HepG2 (cell line): ENCODE measurements at regions not wholly inside any gene's neighbourhood (a gene's known extent, or its start where the extent isn't known, plus 50 kb on each side); places are given as distances from the start of the nearest gene placed in this dataset.

Source experiments
- ATAC-seq: fragments of 200-7000 bp; cut with Tn5 transposase; 3 replicates; pipeline ENCODE4 v1.9.1; 2020; ENCODE audit warnings: mild to moderate bottlenecking, moderate library complexity
- BruUV-seq: library from RNA; stranded (reverse); fragments of 400-500 nt; replicated peaks from 2 replicates; lab custom pipeline; 2021; lab: Mats Ljungman, UMichigan
- CTCF ChIA-PET: fragments of 300-600 bp; formaldehyde crosslinking; extraction: SDS; loops from one replicate; lab custom pipeline; 2021; ENCODE audit warnings: low total read pairs, inconsistent platforms, low intra/inter-chr PET ratio; lab: Yijun Ruan, JAX
- POLR2A ChIA-PET: fragments of 350-600 bp; sonication (Branson Sonifier 250); formaldehyde crosslinking; loops from one replicate; lab custom pipeline; 2020; ENCODE audit warnings: antibody characterized with exemption, inconsistent platforms; lab: Yijun Ruan, JAX
- DNase-seq: peaks from one replicate; pipeline ENCODE4 v3.0.0-alpha.2; 2015; ENCODE audit warnings: low spot score
- FAIRE-seq: peaks from 3 replicates; lab custom pipeline; 2011; peaks lifted over from hg19 to GRCh38; lab: Jason Lieb, UNC
- H2AFZ ChIP-seq: one replicate; pipeline ENCODE4 v1.6.1; 2011; ENCODE audit warnings: low read length, inconsistent platforms
- H3K27ac ChIP-seq: fragments of 300-600 bp; 3 replicates; pipeline ENCODE4 v1.8.0; 2011; ENCODE audit warnings: mixed run types, mild to moderate bottlenecking, mixed read lengths, low read length, inconsistent platforms; ENCODE audit not compliant: insufficient read depth; ENCODE audit errors: extremely low read length
- H3K27me3 ChIP-seq, 2 experiments: fragments of 200-600 bp in 1 of 2; 2 replicates in 1 of 2; 3 replicates in 1 of 2; pipeline versions ENCODE4 v1.6.0 to v1.8.0; 2011; ENCODE audit warnings: low read length in 2 of 2, mild to moderate bottlenecking in 2 of 2, moderate library complexity in 2 of 2, inconsistent platforms in 1 of 2; ENCODE audit not compliant: insufficient read depth in 2 of 2, control insufficient read depth in 1 of 2
- H3K36me3 ChIP-seq, 2 experiments: fragments of 200-600 bp in 1 of 2; replicated peaks in 1 of 2; 2 replicates in 1 of 2; 3 replicates in 1 of 2; pipeline versions ENCODE4 v1.5.1 to v1.8.0; 2011; ENCODE audit warnings: low read length in 2 of 2, inconsistent platforms in 1 of 2; ENCODE audit not compliant: insufficient read depth in 2 of 2, control insufficient read depth in 1 of 2
- H3K4me1 ChIP-seq: 2 replicates; pipeline ENCODE4 v1.5.1; 2012; ENCODE audit warnings: low read length, inconsistent platforms; ENCODE audit not compliant: insufficient read depth
- H3K4me2 ChIP-seq: 2 replicates; pipeline ENCODE4 v1.6.0; 2011; ENCODE audit warnings: low read depth, low read length, inconsistent platforms
- H3K4me3 ChIP-seq, 3 experiments: fragments of 200-600 bp in 1 of 3; sonication (generic), shearing (Covaris generic) in 1 of 3; replicated peaks in 1 of 3; 2 replicates each; pipeline ENCODE4 v1.5.1; 2011 to 2016; ENCODE audit warnings: low read length in 3 of 3, inconsistent platforms in 2 of 3, low read depth in 2 of 3, mild to moderate bottlenecking in 2 of 3, control low read depth in 1 of 3, mixed read lengths in 1 of 3; ENCODE audit not compliant: insufficient read depth in 1 of 3
- H3K79me2 ChIP-seq: one replicate; pipeline ENCODE4 v1.6.1; 2011; ENCODE audit warnings: low read length, inconsistent platforms; ENCODE audit not compliant: insufficient read depth
- H3K9ac ChIP-seq: 2 replicates; pipeline ENCODE4 v1.6.0; 2011; ENCODE audit warnings: mild to moderate bottlenecking, low read depth, low read length, inconsistent platforms; ENCODE audit not compliant: insufficient read depth
- H3K9me3 ChIP-seq: 2 replicates; pipeline ENCODE4 v1.5.1; 2012; ENCODE audit warnings: mild to moderate bottlenecking, low read length
- H4K20me1 ChIP-seq: 2 replicates; pipeline ENCODE4 v1.6.0; 2011; ENCODE audit warnings: inconsistent platforms, mild to moderate bottlenecking, low read length, moderate library complexity; ENCODE audit not compliant: insufficient read depth
- NFIC ChIP-seq: IDR thresholded peaks from 2 replicates; pipeline ENCODE4 v1.6.1; 2012; ENCODE audit warnings: mild to moderate bottlenecking, low read length, inconsistent platforms
- ZBTB3 ChIP-seq: sonication (generic); formaldehyde crosslinking; IDR thresholded peaks from 2 replicates; pipeline ENCODE4 v1.4.0; 2020; ENCODE audit warnings: low read depth, mild to moderate bottlenecking, moderate library complexity, missing genetic modification reagents, borderline replicate concordance
- ZBTB38 ChIP-seq: sonication (generic); formaldehyde crosslinking; IDR thresholded peaks from 2 replicates; pipeline ENCODE4 v1.5.1; 2020; ENCODE audit warnings: mild to moderate bottlenecking, missing genetic modification reagents
- WGBS: methylation state at CpG from one replicate; pipeline ENCODE4 v1.1.6; 2017; ENCODE audit warnings: low lambda C conversion rate; 5-methylcytosine and 5-hydroxymethylcytosine counted together
- in situ Hi-C: cut with HindIII; loops from 2 replicates; pipeline ENCODE4 v1.10.0; 2017; ENCODE audit warnings: low pct_unique_long_range_greater_than_20kb; ENCODE audit not compliant: extremely low pct_ligation_motif_present
- intact Hi-C: fragments of 100-400 bp; cut with micrococcal nuclease; formaldehyde crosslinking; loops from one replicate; pipeline ENCODE4 v1.10.0; 2022; ENCODE audit not compliant: unreplicated experiment
- TF ChIP-seq, protein P1 (sequence below): sonication (generic); formaldehyde crosslinking; IDR thresholded peaks from 2 replicates; pipeline ENCODE4 v1.5.1; 2020; ENCODE audit warnings: mild to moderate bottlenecking, missing genetic modification reagents, moderate library complexity

DNA sequence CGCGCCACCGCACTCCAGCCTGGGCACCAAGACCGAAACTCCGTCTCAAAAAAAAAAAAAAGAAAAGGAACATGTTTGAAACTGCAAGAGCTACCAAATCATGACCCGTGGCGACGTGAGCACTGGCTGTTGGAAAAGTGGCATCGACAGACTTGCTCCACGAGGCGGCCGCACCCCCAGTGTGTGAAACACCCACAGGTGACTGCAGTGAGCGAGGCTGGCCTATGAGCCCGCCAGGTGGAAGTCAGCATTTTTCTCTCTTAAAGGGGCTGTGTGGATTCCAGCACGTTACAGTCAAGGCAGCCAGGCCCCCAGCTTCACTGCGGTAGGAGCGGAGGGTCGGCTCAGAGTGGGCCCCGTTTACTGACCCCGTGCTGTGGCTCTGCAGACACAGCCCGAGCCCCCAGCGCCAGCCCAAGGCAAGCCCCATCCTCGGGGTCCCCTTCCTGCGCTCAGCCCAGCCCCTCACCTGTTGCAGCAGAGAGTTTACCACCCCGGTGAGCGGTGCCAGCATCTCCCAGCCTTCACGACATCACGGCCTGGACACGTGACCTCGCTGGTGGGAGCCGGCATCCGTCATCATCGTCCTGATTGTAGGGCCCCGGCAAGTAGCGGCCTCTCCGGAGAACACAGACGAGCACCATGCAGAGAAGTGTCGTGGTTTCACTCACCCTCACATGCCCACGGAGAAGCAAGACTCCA, 54.3 kb upstream of the FBRSL1 start:
- no peak overlapping the region for H3K9ac ChIP-seq
- H3K27me3 ChIP-seq: peaks cover 9 to 65% of the 10 kb centered on the region in 2 experiments
- intact Hi-C loops (no loop called here), in situ Hi-C loops (no loop called here)
- no peak for FAIRE-seq
- no peaks in the 10 kb centered on the region for H3K9me3 ChIP-seq
- H3K4me1 ChIP-seq: peaks cover 74% of the 10 kb centered on the region
- TF ChIP-seq ZBTB3 (no peak), ZBTB38 (CRISPR knock-in tag) (peak; percentile 85; the same call in 1 of the 2 replicates), NFIC (no peak)
- TF ChIP-seq, protein P1, sequence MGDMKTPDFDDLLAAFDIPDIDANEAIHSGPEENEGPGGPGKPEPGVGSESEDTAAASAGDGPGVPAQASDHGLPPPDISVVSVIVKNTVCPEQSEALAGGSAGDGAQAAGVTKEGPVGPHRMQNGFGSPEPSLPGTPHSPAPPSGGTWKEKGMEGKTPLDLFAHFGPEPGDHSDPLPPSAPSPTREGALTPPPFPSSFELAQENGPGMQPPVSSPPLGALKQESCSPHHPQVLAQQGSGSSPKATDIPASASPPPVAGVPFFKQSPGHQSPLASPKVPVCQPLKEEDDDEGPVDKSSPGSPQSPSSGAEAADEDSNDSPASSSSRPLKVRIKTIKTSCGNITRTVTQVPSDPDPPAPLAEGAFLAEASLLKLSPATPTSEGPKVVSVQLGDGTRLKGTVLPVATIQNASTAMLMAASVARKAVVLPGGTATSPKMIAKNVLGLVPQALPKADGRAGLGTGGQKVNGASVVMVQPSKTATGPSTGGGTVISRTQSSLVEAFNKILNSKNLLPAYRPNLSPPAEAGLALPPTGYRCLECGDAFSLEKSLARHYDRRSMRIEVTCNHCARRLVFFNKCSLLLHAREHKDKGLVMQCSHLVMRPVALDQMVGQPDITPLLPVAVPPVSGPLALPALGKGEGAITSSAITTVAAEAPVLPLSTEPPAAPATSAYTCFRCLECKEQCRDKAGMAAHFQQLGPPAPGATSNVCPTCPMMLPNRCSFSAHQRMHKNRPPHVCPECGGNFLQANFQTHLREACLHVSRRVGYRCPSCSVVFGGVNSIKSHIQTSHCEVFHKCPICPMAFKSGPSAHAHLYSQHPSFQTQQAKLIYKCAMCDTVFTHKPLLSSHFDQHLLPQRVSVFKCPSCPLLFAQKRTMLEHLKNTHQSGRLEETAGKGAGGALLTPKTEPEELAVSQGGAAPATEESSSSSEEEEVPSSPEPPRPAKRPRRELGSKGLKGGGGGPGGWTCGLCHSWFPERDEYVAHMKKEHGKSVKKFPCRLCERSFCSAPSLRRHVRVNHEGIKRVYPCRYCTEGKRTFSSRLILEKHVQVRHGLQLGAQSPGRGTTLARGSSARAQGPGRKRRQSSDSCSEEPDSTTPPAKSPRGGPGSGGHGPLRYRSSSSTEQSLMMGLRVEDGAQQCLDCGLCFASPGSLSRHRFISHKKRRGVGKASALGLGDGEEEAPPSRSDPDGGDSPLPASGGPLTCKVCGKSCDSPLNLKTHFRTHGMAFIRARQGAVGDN (CRISPR knock-in tag): peak; percentile 56
- H3K36me3 ChIP-seq: no peaks in the 10 kb centered on the region
- H3K27ac ChIP-seq: no peak overlapping the region
- no peaks in the 10 kb centered on the region for H4K20me1 ChIP-seq
- POLR2A ChIA-PET: no interaction called here
- peak overlapping the region in 2 of 3 experiments; percentile 44 to 55; a peak in 4 of 6 replicates for H3K4me3 ChIP-seq
- peak overlapping the region; percentile 58; the same call in 1 of the 2 replicates for H3K4me2 ChIP-seq
- CTCF ChIA-PET: no interaction called here
- WGBS: 75% methylated on average over 22 of the region's 39 CpGs
- no peaks in the 10 kb centered on the region for H3K79me2 ChIP-seq
- ATAC-seq: no peak
- H2AFZ ChIP-seq: no peak overlapping the region
- BruUV-seq: no TSS peak
- DNase-seq: no peak
